Lower leg skin (tissue), 3 donors: ENCODE measurements at regions not wholly inside any gene's neighbourhood (a gene's known extent, or its start where the extent isn't known, plus 50 kb on each side); places are given as distances from the start of the nearest gene placed in this dataset.

Source experiments
- POLR2A ChIP-seq, 2 donors: fragments of 450-650 bp; IDR thresholded peaks; one replicate each; pipeline ENCODE4 v1.6.1; 2016 to 2017; ENCODE audit warnings: antibody characterized with exemption in 2 of 2, mild to moderate bottlenecking in 1 of 2, moderate library complexity in 1 of 2
- TF ChIP-seq, protein P1 (sequence below), 3 donors: fragments of 450-650 bp; IDR thresholded peaks; one replicate each; pipeline ENCODE4 v1.5.1; 2016; ENCODE audit warnings: antibody characterized with exemption in 3 of 3, mild to moderate bottlenecking in 3 of 3, moderate library complexity in 2 of 3

DNA sequence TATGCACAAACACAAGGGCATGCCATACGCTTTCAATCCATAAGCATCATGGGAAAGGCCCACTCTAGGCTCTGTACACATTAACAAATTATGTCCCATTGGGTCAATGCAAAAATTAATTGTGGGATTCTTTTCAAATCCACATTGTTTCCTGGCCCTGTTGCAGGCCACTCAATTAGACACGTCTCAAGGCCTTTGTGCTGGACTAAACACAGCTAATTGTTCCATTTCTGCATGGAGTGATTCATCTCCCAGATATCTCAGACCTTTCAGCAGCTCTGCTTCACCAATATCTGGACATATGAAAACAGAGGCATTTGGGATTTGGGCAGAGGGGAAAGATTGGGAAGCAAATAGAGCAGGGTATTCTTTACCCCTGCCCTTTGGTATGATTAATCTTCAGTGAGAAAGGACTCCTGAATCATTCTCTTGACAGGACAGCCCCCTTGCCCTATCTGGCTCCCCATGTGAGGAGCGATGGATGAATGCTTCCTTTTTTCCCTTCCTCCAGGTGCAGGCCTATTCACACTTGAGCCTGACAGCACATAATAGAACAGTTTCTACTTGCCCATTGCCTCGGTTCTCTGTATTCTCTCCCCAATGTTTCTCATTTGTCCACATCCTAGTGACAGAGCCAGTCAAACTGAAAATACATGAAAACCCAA is 547.6 kb downstream of the HAO1 start:
- TF ChIP-seq POLR2A (IDR thresholded peaks at IDR 0.05), result no peak
- TF ChIP-seq, protein P1, sequence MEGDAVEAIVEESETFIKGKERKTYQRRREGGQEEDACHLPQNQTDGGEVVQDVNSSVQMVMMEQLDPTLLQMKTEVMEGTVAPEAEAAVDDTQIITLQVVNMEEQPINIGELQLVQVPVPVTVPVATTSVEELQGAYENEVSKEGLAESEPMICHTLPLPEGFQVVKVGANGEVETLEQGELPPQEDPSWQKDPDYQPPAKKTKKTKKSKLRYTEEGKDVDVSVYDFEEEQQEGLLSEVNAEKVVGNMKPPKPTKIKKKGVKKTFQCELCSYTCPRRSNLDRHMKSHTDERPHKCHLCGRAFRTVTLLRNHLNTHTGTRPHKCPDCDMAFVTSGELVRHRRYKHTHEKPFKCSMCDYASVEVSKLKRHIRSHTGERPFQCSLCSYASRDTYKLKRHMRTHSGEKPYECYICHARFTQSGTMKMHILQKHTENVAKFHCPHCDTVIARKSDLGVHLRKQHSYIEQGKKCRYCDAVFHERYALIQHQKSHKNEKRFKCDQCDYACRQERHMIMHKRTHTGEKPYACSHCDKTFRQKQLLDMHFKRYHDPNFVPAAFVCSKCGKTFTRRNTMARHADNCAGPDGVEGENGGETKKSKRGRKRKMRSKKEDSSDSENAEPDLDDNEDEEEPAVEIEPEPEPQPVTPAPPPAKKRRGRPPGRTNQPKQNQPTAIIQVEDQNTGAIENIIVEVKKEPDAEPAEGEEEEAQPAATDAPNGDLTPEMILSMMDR (IDR thresholded peaks at IDR 0.05), result no peak
